Endothelial cell of umbilical vein (primary cell): ENCODE measurements at regions not wholly inside any gene's neighbourhood (a gene's known extent, or its start where the extent isn't known, plus 50 kb on each side); places are given as distances from the start of the nearest gene placed in this dataset.

Source experiments
- BruUV-seq: library from RNA; stranded (reverse); fragments of 400-500 nt; replicated peaks from 2 replicates; lab custom pipeline; 2021; lab: Mats Ljungman, UMichigan
- CTCF ChIA-PET: fragments of 300-600, 350-600 bp; sonication (Branson Sonifier 250); formaldehyde crosslinking; loops from one replicate; lab custom pipeline; 2021; ENCODE audit warnings: antibody characterized with exemption, inconsistent platforms; lab: Charles Lee
- POLR2A ChIA-PET: fragments of 300-600, 350-600 bp; sonication (Branson Sonifier 250); formaldehyde crosslinking; loops from one replicate; lab custom pipeline; 2021; ENCODE audit warnings: antibody characterized with exemption, inconsistent platforms; lab: Charles Lee
- DNase-seq: peaks from one replicate; pipeline ENCODE4 v3.0.0-alpha.2; 2011; ENCODE audit warnings: low read depth, low spot score
- FAIRE-seq: peaks from 2 replicates; lab custom pipeline; 2011; peaks lifted over from hg19 to GRCh38; lab: Jason Lieb, UNC
- H2AFZ ChIP-seq: 2 replicates; pipeline ENCODE4 v1.6.0; 2012; ENCODE audit warnings: low read depth, low read length, control low read depth, inconsistent platforms
- H3K27ac ChIP-seq: 2 replicates; pipeline ENCODE4 v1.5.1; 2011; ENCODE audit warnings: low read depth, mild to moderate bottlenecking, control low read depth, low read length, moderate library complexity; ENCODE audit not compliant: insufficient read depth
- H3K27me3 ChIP-seq, 2 experiments: 2 replicates each; pipeline versions ENCODE4 v1.6.0 to v1.6.1; 2011; ENCODE audit warnings: low read length in 2 of 2, mixed read lengths in 1 of 2; ENCODE audit not compliant: control insufficient read depth in 2 of 2, insufficient read depth in 2 of 2
- H3K36me3 ChIP-seq, 2 experiments: 2 replicates in 1 of 2; 3 replicates in 1 of 2; pipeline ENCODE4 v1.5.1; 2011; ENCODE audit warnings: low read length in 2 of 2, mild to moderate bottlenecking in 1 of 2, moderate library complexity in 1 of 2; ENCODE audit not compliant: control insufficient read depth in 2 of 2, insufficient read depth in 2 of 2; ENCODE audit errors: extremely low read depth in 1 of 2
- H3K4me1 ChIP-seq: 3 replicates; pipeline ENCODE4 v1.5.1; 2011; ENCODE audit warnings: mild to moderate bottlenecking, low read length; ENCODE audit not compliant: control insufficient read depth, insufficient read depth; ENCODE audit errors: extremely low read depth
- H3K4me2 ChIP-seq: 2 replicates; pipeline ENCODE4 v1.6.1; 2011; ENCODE audit warnings: low read length, control low read depth, mixed read lengths; ENCODE audit not compliant: insufficient read depth
- H3K4me3 ChIP-seq, 3 experiments: fragments of 200-600 bp in 1 of 3; sonication (generic), shearing (Covaris generic) in 1 of 3; replicated peaks in 1 of 3; 2 replicates each; pipeline ENCODE4 v1.5.1; 2011 to 2016; ENCODE audit warnings: control low read depth in 3 of 3, low read length in 3 of 3, mild to moderate bottlenecking in 2 of 3, inconsistent platforms in 1 of 3, low read depth in 1 of 3, moderate library complexity in 1 of 3; ENCODE audit not compliant: insufficient read depth in 1 of 3
- H3K79me2 ChIP-seq: 2 replicates; pipeline ENCODE4 v1.6.0; 2012; ENCODE audit warnings: low read length, inconsistent platforms; ENCODE audit not compliant: control insufficient read depth, insufficient read depth
- H3K9ac ChIP-seq: replicated peaks from 2 replicates; pipeline ENCODE3; 2011; ENCODE audit warnings: low read length, control low read depth; ENCODE audit not compliant: insufficient read depth; ENCODE audit errors: extremely low read depth
- H3K9me1 ChIP-seq: replicated peaks from 3 replicates; pipeline ENCODE4 v1.6.0; 2011; ENCODE audit warnings: mild to moderate bottlenecking, low read length; ENCODE audit not compliant: control insufficient read depth, insufficient read depth; ENCODE audit errors: extremely low read depth
- H3K9me3 ChIP-seq: replicated peaks from 2 replicates; pipeline ENCODE4 v1.5.1; 2012; ENCODE audit warnings: low read length, inconsistent platforms; ENCODE audit not compliant: control insufficient read depth, insufficient read depth
- H4K20me1 ChIP-seq: replicated peaks from 2 replicates; pipeline ENCODE3; 2011; ENCODE audit warnings: mild to moderate bottlenecking, low read length; ENCODE audit not compliant: control insufficient read depth, insufficient read depth; ENCODE audit errors: extremely low read depth
- EZH2 ChIP-seq: IDR thresholded peaks from 2 replicates; pipeline ENCODE4 v1.6.1; 2012; ENCODE audit warnings: borderline replicate concordance, low read depth, mild to moderate bottlenecking, moderate library complexity, low read length, inconsistent platforms; ENCODE audit not compliant: severe bottlenecking
- FOS ChIP-seq: IDR thresholded peaks from 2 replicates; pipeline ENCODE4 v1.6.1; 2011; ENCODE audit warnings: mild to moderate bottlenecking, low read length, moderate library complexity, borderline replicate concordance; ENCODE audit not compliant: insufficient read depth
- GATA2 ChIP-seq: IDR thresholded peaks from 2 replicates; pipeline ENCODE4 v1.7.0; 2011; ENCODE audit warnings: low read depth, mild to moderate bottlenecking, moderate library complexity, mixed read lengths, low read length; ENCODE audit not compliant: insufficient read length, insufficient read depth
- JUN ChIP-seq: IDR thresholded peaks from 2 replicates; pipeline ENCODE4 v1.6.1; 2011; ENCODE audit warnings: borderline replicate concordance, low read depth; ENCODE audit not compliant: insufficient read length, insufficient read depth
- MYC ChIP-seq: IDR thresholded peaks from one replicate; pipeline ENCODE4 v1.6.1; 2011; ENCODE audit warnings: mild to moderate bottlenecking, low read depth, low read length
- POLR2A ChIP-seq: IDR thresholded peaks from 2 replicates; pipeline ENCODE4 v1.6.1; 2012; ENCODE audit warnings: low read depth, mild to moderate bottlenecking, control low read depth, low read length
- POLR2AphosphoS5 ChIP-seq: IDR thresholded peaks from 2 replicates; pipeline ENCODE4 v1.6.1; 2012; ENCODE audit warnings: low read depth, mild to moderate bottlenecking, control low read depth, low read length, moderate library complexity; ENCODE audit not compliant: insufficient read depth
- dilution Hi-C: fragments of 300-500 bp; cut with MboI; formaldehyde crosslinking; loops from one replicate; pipeline ENCODE4 v1.15.0; 2019; ENCODE audit warnings: low sequenced_read_pairs; ENCODE audit not compliant: extremely low pct_ligation_motif_present
- intact Hi-C: fragments of 100-400 bp; cut with micrococcal nuclease; formaldehyde crosslinking; loops from one replicate; pipeline ENCODE4 v1.10.0; 2022
- TF ChIP-seq, protein P1 (sequence below): IDR thresholded peaks from 2 replicates; pipeline ENCODE4 v1.6.1; 2011; ENCODE audit not compliant: insufficient read depth, insufficient read length
- TF ChIP-seq, protein P2 (sequence below), 2 donors: IDR thresholded peaks; 1 replicate in 1 of 2; 2 replicates in 1 of 2; pipeline ENCODE4 v1.5.1; 2011; ENCODE audit warnings: low read length in 2 of 2, mild to moderate bottlenecking in 2 of 2, moderate library complexity in 2 of 2, control low read depth in 1 of 2, inconsistent platforms in 1 of 2, low read depth in 1 of 2; ENCODE audit not compliant: insufficient read depth in 1 of 2; ENCODE audit errors: extremely low read depth in 1 of 2

DNA sequence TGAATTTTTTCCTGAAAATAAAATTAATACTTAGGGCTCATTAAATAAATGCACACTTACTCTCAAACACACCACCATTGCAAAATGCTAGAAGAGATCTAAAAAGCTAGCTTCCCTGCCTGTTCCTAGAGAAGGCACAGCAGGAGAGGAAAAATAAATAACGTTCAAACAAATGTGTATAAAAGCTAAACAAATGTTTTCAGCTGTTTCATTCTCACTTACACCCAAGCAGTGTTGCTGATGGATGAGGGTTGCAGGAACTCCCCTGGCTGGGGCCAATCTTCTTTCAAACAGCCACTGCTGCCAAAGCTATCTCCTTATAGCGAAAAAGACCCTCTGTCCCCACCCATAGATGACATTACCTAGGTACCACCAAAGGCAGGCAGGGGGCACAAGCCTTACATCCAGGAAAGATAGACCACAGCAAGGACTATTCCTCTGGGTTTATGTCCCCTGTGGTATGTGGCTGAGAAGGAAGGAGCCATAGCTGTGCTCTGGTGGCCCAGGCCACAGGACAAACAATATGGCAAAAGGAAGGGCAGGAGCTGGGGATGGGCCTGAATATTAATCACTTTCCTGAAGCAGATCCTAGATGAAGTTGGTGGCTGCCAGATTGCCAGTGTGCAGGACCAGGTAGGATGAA lies 214.6 kb downstream of the TTC32 start:
- Histone ChIP-seq H3K79me2 (no peaks in the 10 kb centered on the region), H3K4me3 (no peak overlapping the region), H3K27me3 (no peaks in the 10 kb centered on the region), H2AFZ (no peak overlapping the region), H3K4me2 (no peak overlapping the region), H3K9me3 (no peaks in the 10 kb centered on the region), H3K27ac (no peak overlapping the region), H3K9ac (no peak overlapping the region), H4K20me1 (no peaks in the 10 kb centered on the region), H3K4me1 (no peaks in the 10 kb centered on the region), H3K36me3 (no peaks in the 10 kb centered on the region), H3K9me1 (no peaks in the 10 kb centered on the region)
- ChIA-PET CTCF (no interaction called here), POLR2A (no interaction called here)
- TF ChIP-seq, protein P1, sequence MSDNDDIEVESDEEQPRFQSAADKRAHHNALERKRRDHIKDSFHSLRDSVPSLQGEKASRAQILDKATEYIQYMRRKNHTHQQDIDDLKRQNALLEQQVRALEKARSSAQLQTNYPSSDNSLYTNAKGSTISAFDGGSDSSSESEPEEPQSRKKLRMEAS = no peak
- intact Hi-C loops = no loop called here
- dilution Hi-C loops = no loop called here
- FAIRE-seq = no peak
- DNase-seq = no peak
- no TSS peak for BruUV-seq

DNA sequence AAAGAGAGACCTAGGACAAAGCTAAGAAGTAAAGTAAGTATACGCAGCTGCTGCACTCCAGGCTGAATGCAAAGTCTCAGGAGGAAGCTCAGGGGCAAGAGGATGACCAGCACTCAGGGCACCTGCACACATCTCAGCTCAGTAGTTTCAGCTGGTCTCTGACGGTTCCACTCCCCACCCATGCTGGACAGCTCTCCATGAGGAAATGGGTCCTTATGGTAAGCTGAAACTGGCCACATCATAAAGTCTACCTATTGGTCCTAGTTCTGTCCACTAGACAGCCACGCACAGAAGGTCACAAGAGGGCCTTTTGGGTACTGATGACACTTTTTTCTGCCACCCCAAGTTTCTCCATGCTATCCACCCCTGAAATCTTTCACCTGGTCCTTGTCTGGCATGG lies 215.3 kb downstream of the TTC32 start:
- FAIRE-seq (no peak), DNase-seq (no peak)
- H3K27ac ChIP-seq = no peak overlapping the region
- no TSS peak for BruUV-seq
- H4K20me1 ChIP-seq = no peaks in the 10 kb centered on the region
- H3K4me1 ChIP-seq = no peaks in the 10 kb centered on the region
- H2AFZ ChIP-seq = no peak overlapping the region
- TF ChIP-seq EZH2 = no peak
- TF ChIP-seq POLR2AphosphoS5 = no peak
- TF ChIP-seq, protein P1 = no peak
- no peak for TF ChIP-seq POLR2A
- no peak for TF ChIP-seq FOS
- no peak for TF ChIP-seq JUN
- TF ChIP-seq, protein P2, sequence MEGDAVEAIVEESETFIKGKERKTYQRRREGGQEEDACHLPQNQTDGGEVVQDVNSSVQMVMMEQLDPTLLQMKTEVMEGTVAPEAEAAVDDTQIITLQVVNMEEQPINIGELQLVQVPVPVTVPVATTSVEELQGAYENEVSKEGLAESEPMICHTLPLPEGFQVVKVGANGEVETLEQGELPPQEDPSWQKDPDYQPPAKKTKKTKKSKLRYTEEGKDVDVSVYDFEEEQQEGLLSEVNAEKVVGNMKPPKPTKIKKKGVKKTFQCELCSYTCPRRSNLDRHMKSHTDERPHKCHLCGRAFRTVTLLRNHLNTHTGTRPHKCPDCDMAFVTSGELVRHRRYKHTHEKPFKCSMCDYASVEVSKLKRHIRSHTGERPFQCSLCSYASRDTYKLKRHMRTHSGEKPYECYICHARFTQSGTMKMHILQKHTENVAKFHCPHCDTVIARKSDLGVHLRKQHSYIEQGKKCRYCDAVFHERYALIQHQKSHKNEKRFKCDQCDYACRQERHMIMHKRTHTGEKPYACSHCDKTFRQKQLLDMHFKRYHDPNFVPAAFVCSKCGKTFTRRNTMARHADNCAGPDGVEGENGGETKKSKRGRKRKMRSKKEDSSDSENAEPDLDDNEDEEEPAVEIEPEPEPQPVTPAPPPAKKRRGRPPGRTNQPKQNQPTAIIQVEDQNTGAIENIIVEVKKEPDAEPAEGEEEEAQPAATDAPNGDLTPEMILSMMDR (IDR thresholded peaks at IDR 0.05; ENCODE audit: extremely low read depth in 1 of 2, insufficient read depth in 1 of 2, low read depth in 1 of 2, low read length in 2 of 2) = no peak
- no peak for TF ChIP-seq GATA2
- TF ChIP-seq MYC = no peak
- ChIA-PET POLR2A (no interaction called here), CTCF (no interaction called here)
- H3K4me3 ChIP-seq = no peak overlapping the region
- H3K9me1 ChIP-seq = no peaks in the 10 kb centered on the region
- H3K36me3 ChIP-seq = no peaks in the 10 kb centered on the region
- dilution Hi-C loops (no loop called here), intact Hi-C loops (no loop called here)
- no peak overlapping the region for H3K4me2 ChIP-seq
- H3K9me3 ChIP-seq = no peaks in the 10 kb centered on the region
- no peaks in the 10 kb centered on the region for H3K79me2 ChIP-seq
- no peaks in the 10 kb centered on the region for H3K27me3 ChIP-seq
- no peak overlapping the region for H3K9ac ChIP-seq
